HepG2 (cell line): ENCODE measurements at regions not wholly inside any gene's neighbourhood (a gene's known extent, or its start where the extent isn't known, plus 50 kb on each side); places are given as distances from the start of the nearest gene placed in this dataset.

Source experiments
- CTCF ChIP-seq: sonication (generic); formaldehyde crosslinking; IDR thresholded peaks from 2 replicates; pipeline ENCODE4 v1.5.0; 2020; ENCODE audit warnings: mild to moderate bottlenecking, missing genetic modification reagents, moderate library complexity
- EP300 ChIP-seq, 3 experiments: sonication (generic) in 1 of 3; formaldehyde crosslinking in 1 of 3; IDR thresholded peaks; 2 replicates each; pipeline versions ENCODE4 v1.5.1 to v1.6.1; 2011 to 2020; ENCODE audit warnings: low read depth in 2 of 3, low read length in 2 of 3, borderline replicate concordance in 1 of 3, improper control_type of control experiment in 1 of 3, mild to moderate bottlenecking in 1 of 3, missing genetic modification reagents in 1 of 3, moderate library complexity in 1 of 3
- POLR2A ChIP-seq, 2 experiments: IDR thresholded peaks; 2 replicates each; pipeline ENCODE4 v1.6.1; 2011; ENCODE audit warnings: low read depth in 2 of 2, low read length in 2 of 2, mild to moderate bottlenecking in 1 of 2, moderate library complexity in 1 of 2; ENCODE audit not compliant: insufficient read depth in 1 of 2
- ZBTB33 ChIP-seq: sonication (generic); formaldehyde crosslinking; IDR thresholded peaks from 2 replicates; pipeline ENCODE4 v1.4.0; 2020; ENCODE audit warnings: missing genetic modification reagents

- TF ChIP-seq CTCF (CRISPR knock-in tag), result no peak
- no peak for TF ChIP-seq ZBTB33 (CRISPR knock-in tag)
- TF ChIP-seq EP300 (IDR thresholded peaks at IDR 0.05; ENCODE audit: low read depth in 2 of 2, low read length in 2 of 2), result no peak
- no peak for TF ChIP-seq EP300 (CRISPR knock-in tag; IDR thresholded peaks at IDR 0.05; ENCODE audit: borderline replicate concordance)
- TF ChIP-seq POLR2A (IDR thresholded peaks at IDR 0.05; ENCODE audit: insufficient read depth in 1 of 2, low read depth in 2 of 2, low read length in 2 of 2), result no peak
These were observed 567.3 kb upstream of the CXADR start for GRCh38 chr21:16945580-16945979.
